HPDE6-E6E7 (cell line): ENCODE measurements at regions not wholly inside any gene's neighbourhood (a gene's known extent, or its start where the extent isn't known, plus 50 kb on each side); places are given as distances from the start of the nearest gene placed in this dataset.

ENCODE experiments used
- DNase-seq: peaks from one replicate; pipeline ENCODE4 v3.0.0; 2011; ENCODE audit warnings: missing footprints; ENCODE audit errors: extremely low spot score

DNA sequence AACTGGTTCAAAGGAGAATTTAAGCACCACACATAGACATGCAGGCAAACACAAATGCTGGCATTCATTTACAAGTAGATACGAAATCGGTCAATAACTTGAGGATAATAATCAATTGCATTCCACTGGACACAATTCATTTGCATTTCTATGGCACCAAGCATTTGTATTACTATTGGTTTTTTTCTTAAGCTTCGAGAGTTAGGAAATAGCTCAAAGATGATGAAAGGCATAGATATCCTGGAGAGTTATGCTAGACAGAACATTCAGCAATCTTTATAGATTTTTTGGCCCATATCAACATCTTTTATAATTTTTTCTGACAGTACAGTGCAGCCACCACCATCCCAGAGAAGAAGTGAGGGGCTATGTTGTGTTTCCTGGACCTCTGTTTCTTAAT lies 544.4 kb downstream of the MIAT start:
- no peak for DNase-seq

- DNase-seq: no peak
Observed at GRCh38 chr22:27203276-27203660, 545.9 kb downstream of the MIAT start.

GRCh38 chr22:27204280-27204679 lies 546.9 kb downstream of the MIAT start:
- no peak for DNase-seq

DNA sequence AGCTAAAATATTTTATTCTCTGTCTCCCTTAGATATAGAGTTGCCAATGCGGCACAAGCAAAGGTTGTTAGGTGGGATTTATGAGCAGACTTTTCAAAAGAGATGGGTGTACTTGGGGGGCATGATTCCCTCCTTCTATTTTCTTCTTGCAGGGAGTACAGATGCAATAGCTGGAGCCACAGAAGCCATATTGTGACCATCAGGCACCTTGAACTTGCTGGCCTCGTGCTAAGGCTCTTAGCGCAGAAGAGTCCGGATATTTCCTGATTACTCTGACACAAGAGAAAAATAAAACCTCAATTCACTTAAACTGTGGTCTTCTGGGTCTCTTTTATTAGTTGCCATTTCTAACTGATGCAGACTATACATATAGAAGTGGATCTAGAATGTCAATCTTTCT lies 547.4 kb downstream of the MIAT start:
- DNase-seq: no peak

DNA sequence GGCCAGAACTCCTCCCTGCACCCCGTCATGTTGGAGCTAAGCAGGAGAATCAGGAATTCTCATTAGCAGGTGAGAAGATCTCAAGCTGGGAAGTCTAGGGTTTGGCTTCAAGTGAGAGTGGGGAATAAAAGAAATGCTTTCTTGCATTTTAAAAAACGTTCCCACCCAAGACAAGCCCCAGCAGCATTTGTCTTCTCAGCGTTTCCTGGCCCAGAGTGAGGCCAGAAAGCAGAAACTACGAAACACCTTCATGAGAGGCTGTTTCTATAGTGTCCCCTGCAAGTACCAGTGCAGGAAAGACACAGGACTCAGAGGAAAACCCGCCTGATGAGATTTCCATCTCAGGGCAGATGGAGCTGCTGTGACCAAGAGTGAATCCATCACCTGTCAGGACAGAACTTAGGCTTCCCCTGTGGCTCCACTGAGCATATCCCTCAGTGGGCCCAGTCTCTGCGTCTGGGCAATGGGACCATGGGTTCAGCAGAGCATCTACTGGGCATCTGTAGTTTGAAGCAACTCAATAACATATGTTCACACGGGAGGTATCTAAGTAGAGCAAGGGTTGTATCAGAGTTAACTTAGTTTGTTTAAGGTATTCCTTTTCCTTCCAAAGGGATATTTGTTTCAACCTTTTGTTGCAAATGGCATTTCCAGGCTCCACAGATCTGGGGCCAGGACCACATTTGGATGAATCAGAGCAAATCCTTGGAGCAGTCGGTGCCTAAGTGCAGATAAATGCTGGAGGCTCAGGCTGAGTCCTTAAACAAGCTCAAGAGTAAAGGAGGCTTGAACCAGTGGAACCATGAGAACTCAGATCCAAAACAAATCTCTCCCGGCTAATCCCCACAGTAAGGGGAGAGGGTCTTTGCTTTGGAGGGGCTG lies 548.3 kb downstream of the MIAT start:
- no peak for DNase-seq

DNA sequence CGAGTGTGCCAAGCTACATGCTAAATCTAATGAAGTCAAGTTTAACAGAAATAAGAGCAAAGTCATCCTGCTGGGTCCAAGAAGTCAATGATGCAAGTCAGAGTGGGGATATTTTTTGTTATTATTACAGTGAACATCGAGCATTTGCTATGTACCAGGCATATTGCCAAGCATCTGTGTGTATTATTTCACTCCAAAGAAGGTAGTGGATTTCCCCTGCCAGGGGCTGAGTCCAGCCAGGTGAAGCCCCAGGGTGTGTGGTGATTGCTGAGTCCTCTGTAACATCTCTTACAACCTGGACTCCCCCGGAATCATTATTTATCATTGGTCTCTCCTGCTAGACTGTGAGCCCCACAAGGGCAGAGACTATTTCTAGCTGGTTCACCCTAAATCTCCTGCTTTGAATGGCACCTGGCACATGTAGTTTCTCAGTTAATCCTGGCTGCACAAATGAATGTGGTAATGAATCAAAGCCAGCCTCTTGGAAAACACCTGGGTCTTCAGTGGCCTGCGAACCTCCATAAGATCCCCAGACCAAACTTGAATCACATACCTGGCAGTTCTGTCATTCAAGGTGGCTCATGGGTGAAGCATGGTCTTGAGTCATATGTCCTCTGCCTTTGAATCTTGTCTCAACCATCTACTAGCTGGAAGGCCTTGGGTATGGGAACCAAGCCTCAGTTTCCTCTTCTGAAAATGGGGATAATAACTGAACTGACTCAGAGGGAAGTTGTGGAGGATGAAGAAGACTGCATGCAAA lies 549.2 kb downstream of the MIAT start:
- no peak for DNase-seq

DNA sequence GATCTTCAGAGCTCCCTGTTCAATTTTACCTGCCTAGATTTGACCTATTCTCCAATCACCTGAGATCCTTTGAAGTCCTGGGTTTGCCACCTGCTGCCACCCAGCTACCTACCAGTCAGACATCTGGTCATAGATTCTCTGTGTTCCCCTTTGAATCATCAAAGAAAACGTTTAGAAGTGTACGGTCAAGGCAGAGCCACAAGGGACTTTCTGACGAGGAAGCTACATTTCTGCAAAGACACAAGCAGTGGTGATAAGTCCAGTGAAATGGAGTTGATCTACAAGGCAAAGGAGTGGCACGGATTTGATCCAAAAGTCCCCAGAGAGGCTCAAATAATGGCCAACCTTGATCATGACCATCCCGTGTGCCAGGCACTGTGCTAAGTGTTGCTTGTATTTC lies 549.9 kb downstream of the MIAT start:
- no peak for DNase-seq

- DNase-seq: no peak
Observed at GRCh38 chr22:27207907-27208306, 550.5 kb downstream of the MIAT start.

GRCh38 chr22:27210111-27210730 lies 552.8 kb downstream of the MIAT start:
- no peak for DNase-seq

GRCh38 chr22:27212102-27212501 lies 554.7 kb downstream of the MIAT start:
- DNase-seq: no peak

- DNase-seq: no peak
Observed at GRCh38 chr22:27212617-27213177, 555.3 kb downstream of the MIAT start.

DNA sequence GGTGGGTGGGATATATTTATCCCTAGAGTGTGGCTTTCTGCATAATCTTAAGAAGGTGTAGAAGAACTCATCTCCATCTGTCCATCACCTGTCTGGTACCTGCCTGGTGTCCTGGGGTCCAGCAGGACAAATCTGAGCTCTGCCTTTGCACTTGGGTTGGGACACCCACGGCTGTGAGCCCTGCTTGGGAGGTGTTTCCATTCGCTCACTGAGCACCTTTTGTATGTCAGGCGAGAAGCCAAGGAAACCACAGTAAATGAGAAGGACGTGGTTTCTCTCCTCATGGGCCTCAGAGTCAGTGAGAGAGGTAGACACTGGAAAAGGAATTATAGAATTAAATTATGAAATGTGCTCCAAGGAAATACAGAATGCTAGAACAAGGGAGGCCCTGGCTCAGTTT lies 555.9 kb downstream of the MIAT start:
- no peak for DNase-seq

GRCh38 chr22:27213766-27214581 lies 556.6 kb downstream of the MIAT start:
- DNase-seq: no peak

GRCh38 chr22:27214691-27215090 lies 557.3 kb downstream of the MIAT start:
- DNase-seq: no peak

DNA sequence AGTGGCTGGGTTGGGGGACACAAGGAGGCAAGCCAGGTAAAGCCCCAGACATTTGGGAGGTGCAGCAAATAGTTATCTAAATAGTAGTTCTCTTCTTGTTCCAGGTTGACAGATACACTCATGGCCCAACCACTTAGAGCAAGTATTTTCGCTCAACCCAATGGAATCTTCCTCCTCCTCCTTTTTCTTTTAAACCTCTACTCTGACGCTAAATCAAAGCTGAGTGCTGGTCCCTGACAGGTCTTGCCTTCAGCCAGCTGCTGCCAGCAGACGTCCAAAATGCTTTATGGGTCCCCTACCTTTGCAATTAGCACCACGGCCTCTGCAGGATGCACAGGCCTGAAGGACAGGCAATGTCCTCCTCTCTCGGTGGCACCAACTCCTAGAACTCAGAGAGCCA lies 558.5 kb downstream of the MIAT start:
- no peak for DNase-seq

- no peak for DNase-seq
Observed at GRCh38 chr22:27216444-27216843, 559.1 kb downstream of the MIAT start.

- no peak for DNase-seq
Observed at GRCh38 chr22:27217154-27217553, 559.8 kb downstream of the MIAT start.

GRCh38 chr22:27218012-27218920 lies 560.9 kb downstream of the MIAT start:
- no peak for DNase-seq

- DNase-seq: no peak
Observed at GRCh38 chr22:27219036-27219435, 561.6 kb downstream of the MIAT start.

DNA sequence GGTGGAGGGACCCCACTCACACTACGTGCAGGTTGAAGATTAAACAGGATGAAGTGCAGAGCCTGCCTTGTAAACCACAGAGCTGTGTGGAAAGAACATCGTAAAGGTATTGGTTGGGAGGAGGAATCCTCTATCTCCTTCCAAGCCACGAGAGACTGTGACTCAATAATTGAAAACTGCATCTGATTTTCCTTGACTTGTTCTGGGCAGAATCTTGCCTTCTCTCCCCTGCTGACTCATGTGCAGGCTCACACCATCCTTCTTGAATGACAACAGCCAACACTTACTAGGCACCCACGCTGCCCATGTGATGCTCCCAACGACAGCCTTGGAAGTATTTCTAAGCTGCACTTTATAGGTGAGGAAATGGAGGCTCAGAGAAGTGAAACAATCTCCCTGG lies 563.0 kb downstream of the MIAT start:
- DNase-seq: no peak
